NCI-H1436 (cell line): ENCODE measurements at regions not wholly inside any gene's neighbourhood (a gene's known extent, or its start where the extent isn't known, plus 50 kb on each side); places are given as distances from the start of the nearest gene placed in this dataset.
"Not testable (repeated sequence)": the region's sequence is repeated elsewhere in the genome, so short reads cannot be mapped to it uniquely, and the experiment has no call there.

ENCODE experiments used
- DNase-seq: peaks from one replicate; lab custom pipeline; 2025; lab: John Stamatoyannopoulos, UW

- no peak for DNase-seq
These were observed 254.6 kb upstream of the GK2 start for GRCh38 chr4:79662651-79663050.

DNA sequence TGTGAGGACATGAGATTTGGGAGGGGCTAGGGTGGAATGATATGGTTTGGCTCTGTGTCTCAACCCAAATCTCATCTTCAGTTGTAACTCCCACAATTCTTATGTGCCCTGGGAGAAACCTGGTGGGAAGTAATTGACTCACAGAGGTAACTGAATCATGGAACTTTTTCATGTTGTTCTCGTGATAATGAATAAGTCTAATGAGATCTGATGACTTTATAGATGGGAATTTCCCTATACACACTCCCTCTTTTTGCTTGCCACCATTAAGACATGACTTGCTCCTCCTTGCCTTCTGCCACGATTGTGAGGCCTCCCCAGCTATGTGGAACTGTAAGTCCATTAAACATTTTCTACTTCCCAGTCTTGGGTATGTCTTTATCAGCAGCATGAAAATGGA, 253.2 kb upstream of the GK2 start:
- no peak for DNase-seq

DNA sequence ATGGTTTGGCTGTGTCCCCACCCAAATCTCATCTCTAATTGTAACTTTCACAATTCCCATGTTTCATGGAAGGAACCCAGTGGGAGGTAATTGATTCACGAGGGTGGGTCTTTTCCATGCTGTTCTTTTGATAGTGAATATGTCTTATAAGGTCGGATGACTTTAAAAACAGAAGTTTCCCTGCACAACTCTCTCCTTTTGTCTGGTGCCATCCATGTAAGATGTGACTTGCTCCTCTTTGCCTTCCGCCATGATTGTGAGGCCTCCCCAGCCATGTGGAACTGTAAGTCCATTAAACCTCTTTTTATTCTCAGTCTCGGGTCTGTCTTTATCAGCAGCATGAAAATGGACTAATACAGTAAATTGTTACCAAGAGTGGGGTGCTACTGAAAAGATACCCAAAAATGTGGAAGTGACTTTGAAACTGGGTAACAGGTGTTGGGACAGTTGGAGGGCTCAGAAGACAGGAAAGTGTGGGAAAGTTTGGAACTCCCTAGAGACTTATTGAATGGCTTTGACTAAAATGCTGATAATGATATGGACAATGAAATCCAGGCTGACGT, 251.4 kb upstream of the GK2 start:
- not testable (repeated sequence) for DNase-seq

- no peak for DNase-seq
These were observed 249.4 kb upstream of the GK2 start for GRCh38 chr4:79657379-79657778.

DNA sequence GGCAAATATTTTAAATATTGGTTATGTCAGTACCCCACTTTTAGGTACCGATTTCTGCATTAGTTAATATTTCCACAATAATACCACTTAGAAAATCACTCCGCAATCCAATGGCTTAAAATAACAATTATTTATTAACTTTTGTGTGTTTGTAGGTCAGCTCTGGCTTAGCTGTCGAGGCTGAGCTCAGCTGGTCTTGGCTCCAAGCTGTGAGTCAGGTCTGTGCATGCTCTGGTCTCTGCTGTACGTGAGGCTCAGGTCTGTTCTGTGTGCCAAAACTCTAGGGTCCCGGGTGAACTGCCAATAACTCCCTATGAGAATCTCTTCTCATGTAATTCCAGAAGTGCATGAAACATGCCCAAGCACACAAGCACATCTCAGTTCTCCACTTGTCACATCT, 245.8 kb upstream of the GK2 start:
- no peak for DNase-seq

GRCh38 chr4:79652738-79653137, 244.7 kb upstream of the GK2 start:
- DNase-seq: no peak

GRCh38 chr4:79652232-79652631, 244.2 kb upstream of the GK2 start:
- DNase-seq: no peak

GRCh38 chr4:79651456-79651855, 243.4 kb upstream of the GK2 start:
- no peak for DNase-seq

GRCh38 chr4:79650794-79651431, 242.9 kb upstream of the GK2 start:
- no peak for DNase-seq

- no peak for DNase-seq
These were observed 242.2 kb upstream of the GK2 start for GRCh38 chr4:79650217-79650616.

DNA sequence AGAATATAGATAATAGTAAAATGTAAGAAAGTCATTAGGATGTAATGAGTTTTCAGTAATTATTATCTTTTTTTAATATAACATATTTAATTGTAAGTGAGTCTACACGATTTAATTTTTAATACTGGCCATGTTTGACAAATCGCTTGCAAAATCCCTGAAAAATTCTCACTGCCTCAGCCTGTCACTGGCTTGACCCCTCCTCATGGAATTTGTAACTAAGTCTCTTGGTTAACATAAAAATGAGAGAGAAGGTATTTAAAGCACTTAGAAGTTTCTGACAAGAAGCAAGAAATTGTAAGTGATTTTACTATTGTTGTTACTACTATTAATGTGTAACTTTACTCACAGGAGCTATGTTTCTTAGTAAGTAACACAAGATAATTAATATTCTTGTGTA, 237.9 kb upstream of the GK2 start:
- no peak for DNase-seq

DNA sequence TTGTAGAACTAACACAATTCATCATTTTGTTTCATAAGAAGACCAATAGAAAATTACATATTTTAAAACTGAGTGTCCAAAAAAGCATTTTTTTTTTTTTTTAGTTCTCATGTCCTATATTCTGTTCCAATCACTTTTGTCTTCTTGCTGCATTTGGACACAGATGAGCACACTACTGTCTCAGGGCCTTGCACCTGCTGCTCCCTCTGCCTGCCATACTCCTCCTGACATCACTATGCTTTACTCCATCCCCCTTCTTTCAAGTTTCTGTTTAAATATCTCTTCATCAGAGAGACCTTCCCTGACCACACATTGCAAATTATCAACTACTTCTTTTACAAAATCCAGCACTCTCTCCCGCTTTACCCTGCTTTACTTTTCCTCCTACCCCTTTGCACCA, 230.7 kb upstream of the GK2 start:
- no peak for DNase-seq

DNA sequence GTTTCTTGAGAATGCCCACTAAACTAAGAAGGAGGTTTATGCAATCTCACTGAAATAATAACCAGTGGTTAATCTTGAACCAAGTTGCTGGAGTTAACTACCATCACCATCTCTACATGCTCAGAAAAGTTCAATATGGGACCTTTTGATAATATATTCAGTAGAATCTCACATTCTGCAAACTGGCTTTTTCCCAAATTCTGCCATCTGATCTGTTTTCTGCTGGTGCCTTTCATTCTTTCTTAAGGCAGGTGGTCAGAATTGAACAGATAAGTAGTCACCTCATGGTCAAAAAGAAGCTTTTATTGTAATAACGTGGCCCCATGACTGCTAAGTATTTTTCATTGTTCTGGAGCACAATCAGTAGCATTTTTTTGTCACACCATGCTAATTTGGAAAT, 229.0 kb upstream of the GK2 start:
- no peak for DNase-seq

DNA sequence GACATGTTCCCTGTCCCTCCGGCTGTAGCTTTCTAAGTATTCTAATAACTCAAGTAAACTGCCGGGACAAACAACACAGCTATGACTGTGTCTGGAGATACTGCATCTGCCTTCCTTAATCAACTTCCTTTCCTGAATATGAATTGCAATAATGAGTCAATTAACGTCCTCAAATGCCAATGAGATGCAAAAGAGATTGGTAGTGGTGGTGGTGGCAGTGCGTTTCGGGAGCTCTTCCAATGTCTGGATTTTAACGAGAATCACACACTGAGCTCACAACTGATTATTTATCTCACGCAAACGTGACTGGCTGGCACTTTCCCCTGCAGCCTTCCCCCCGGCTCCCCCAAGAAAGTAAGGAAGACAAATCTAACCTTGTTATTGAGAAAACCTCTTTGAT, 226.1 kb upstream of the GK2 start:
- no peak for DNase-seq

DNA sequence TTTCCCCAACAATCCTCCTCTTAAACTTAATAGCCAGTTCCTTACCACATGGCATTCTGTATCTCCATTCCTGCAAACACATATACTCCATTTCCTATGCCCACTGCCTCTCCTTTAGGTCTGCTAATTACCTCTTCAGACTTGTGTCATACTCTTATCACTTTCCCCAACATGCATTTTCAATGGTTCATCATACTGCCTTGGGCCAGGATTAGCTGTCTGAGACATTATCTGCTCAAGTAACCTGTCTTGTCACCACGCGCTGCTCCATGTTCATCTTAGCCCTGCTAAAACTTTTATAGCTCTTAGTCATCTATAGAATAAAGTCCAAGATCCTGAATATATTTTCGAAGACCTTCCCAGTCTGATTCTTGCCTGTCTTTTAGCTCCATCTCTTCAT, 224.1 kb upstream of the GK2 start:
- DNase-seq: no peak

- DNase-seq: no peak
These were observed 218.6 kb upstream of the GK2 start for GRCh38 chr4:79626611-79627010.

- DNase-seq: no peak
These were observed 218.1 kb upstream of the GK2 start for GRCh38 chr4:79626101-79626500.

DNA sequence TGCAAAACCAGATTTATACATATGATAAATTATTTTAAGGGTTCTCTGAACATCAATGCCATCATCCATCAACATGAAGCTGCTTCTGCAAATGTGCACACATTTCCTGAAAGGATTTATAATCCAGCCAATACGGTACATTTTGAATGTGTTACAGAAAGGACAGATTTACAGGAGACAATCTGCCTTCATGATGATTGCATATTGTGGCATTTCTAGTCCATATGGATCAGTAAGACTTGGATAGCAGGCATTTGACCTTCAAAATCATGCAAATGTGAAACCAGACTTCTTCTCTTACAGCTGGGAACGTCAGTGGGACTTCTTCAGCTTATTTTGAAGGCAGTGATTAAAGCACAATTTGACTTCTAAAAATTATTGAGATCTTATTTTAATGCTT, 217.3 kb upstream of the GK2 start:
- DNase-seq: no peak

DNA sequence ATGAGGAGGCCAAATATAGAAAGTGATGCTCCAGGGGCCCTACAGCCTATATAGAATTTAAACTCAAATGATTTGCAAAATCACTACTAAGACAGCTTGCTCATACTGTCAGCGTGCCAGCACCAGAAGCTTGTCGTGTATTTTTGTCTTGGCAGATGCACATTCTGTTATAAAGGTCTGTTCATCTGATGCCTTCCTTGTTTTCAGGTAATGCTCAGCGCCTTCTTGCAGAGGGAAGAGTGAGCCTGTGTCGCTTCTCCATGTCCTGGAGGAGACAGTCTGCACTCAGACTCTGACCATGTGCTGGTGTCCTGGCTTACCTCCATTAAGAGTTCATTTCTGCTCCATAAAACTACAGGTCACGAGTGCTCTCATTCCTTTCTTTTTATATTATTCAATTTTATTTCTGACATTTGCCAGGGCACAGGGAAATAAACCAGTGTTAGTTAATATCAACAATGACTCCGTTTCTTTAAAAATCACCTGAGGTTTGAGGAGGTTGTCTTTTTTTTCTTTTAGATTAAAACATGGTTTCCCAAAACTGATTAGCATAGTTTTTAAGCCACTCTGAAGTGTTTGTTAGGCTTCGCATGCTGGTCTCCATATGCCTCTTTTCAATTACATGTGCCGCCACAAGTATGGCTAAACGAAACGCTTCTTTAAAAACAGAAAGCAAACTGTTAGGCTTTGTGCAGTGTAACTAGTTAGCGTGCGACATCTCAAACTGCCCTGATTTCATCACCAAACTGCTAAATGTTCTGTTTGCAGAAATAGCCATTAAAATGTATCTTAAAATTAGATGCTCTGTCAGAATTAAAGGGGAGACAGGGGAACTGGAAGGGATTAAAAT, 215.2 kb upstream of the GK2 start:
- DNase-seq: no peak

DNA sequence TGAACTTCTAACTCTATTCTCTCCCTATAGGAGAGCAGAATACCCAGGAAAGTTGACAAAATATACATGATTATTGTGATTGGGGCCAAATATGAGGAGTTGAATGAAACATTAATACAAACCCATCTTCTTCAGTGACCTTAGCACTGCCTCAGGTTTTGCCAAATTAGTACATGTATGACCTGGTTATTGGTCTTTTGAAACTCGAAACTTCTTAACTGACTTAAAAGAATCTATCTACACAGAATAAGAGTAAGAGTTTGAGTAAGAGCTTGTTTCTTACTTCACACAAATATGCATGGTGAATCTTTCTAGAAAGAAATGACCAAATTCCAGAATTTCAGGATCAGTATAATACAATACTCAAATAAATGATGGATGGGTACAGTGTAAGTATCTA, 213.0 kb upstream of the GK2 start:
- no peak for DNase-seq

DNA sequence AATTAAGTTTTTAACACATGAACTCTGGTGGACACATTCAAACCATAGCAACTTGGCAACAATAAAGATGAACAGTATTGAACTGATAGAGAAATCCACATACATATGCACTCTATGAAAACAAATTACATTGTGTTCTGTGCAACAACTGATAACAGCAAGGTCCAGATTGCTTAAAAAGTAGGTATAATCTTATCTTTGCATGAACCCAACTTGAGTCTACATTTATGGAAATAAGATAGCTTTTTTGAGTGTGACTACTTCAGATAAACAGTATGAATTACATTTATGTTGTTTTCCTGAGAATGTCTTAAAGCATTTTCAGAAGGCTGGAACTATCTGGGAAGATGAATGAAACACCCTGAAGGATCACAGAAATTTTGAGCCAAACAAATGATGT, 212.6 kb upstream of the GK2 start:
- DNase-seq: no peak

- DNase-seq: no peak
These were observed 205.4 kb upstream of the GK2 start for GRCh38 chr4:79613269-79613935.

DNA sequence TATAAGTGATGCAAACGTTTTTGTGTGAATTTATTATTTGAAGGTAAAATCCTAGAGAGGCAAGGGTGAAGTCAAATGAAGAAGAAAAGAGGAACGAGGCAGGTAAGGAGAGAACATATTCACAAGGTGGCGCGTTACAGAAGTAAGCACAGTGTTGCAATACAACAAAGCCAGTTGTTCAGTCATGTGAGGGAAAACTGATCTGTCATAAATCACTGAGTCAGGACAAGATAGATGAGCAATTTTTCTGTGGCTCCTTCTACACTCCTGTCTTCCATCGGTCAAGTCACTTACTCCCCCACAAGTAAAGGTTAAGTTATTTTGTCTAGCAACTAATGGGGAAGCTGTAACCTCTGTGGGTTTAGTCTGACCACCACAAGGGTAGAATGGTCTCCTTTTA, 203.0 kb upstream of the GK2 start:
- no peak for DNase-seq
